ENCODE measurements at regions not wholly inside any gene's neighbourhood (a gene's known extent, or its start where the extent isn't known, plus 50 kb on each side); places are given as distances from the start of the nearest gene placed in this dataset.

- TF ChIP-seq CTCF (IDR thresholded peaks at IDR 0.05) (no peak), POLR2A (IDR thresholded peaks at IDR 0.05) (no peak)
Measured at GRCh38 chrX:4627414-4627813, 914.0 kb upstream of the PRKX start.
